ENCODE measurements at regions not wholly inside any gene's neighbourhood (a gene's known extent, or its start where the extent isn't known, plus 50 kb on each side); places are given as distances from the start of the nearest gene placed in this dataset.

DNA sequence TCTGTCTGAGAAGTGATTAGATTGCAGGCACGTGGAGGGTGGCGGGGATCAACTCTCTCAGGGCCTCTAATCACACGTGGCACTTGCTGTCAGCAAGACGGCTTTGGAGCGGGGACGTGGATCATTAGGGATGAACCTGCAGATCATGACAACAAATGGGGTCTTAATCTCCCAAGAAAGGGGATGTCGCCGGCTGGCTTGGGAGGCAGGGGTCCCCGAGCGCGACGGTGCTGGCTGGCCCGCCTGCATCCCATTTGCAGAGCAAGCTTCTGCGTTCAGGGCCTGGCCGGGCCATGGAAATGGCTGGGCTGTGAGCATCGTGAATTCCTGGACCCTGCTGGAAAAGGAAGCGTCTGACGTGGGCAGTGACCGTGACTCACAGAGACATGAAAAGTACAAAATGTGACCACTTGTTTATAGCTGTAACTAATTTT, 85.1 kb upstream of the SHOX start:
- intact Hi-C loops (cut with DNase I) = no loop called here
- H3K4me3 ChIP-seq = no peak overlapping the region
- H3K9me3 ChIP-seq = peaks cover 0 to 4% (median 0%) of the 10 kb centered on the region in 4 donors
- no peaks in the 10 kb centered on the region for H3K36me3 ChIP-seq
- peaks cover 0 to 8% (median 0%) of the 10 kb centered on the region in 3 donors for H3K27me3 ChIP-seq
- H3K4me1 ChIP-seq = no peaks in the 10 kb centered on the region
- TF ChIP-seq POLR2AphosphoS5 (IDR thresholded peaks at IDR 0.05) (no peak), EP300 (IDR thresholded peaks at IDR 0.05) (peak in 1 of 4 donors; percentile 34), POLR2A (IDR thresholded peaks at IDR 0.05) (no peak)
- TF ChIP-seq, protein P1, sequence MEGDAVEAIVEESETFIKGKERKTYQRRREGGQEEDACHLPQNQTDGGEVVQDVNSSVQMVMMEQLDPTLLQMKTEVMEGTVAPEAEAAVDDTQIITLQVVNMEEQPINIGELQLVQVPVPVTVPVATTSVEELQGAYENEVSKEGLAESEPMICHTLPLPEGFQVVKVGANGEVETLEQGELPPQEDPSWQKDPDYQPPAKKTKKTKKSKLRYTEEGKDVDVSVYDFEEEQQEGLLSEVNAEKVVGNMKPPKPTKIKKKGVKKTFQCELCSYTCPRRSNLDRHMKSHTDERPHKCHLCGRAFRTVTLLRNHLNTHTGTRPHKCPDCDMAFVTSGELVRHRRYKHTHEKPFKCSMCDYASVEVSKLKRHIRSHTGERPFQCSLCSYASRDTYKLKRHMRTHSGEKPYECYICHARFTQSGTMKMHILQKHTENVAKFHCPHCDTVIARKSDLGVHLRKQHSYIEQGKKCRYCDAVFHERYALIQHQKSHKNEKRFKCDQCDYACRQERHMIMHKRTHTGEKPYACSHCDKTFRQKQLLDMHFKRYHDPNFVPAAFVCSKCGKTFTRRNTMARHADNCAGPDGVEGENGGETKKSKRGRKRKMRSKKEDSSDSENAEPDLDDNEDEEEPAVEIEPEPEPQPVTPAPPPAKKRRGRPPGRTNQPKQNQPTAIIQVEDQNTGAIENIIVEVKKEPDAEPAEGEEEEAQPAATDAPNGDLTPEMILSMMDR (IDR thresholded peaks at IDR 0.05) = no peak
- DNase-seq = no peak
- 55 to 75% methylated on average over 19 of the region's 19 CpGs for WGBS, 2 donors
- H3K27ac ChIP-seq = no peak overlapping the region

DNA sequence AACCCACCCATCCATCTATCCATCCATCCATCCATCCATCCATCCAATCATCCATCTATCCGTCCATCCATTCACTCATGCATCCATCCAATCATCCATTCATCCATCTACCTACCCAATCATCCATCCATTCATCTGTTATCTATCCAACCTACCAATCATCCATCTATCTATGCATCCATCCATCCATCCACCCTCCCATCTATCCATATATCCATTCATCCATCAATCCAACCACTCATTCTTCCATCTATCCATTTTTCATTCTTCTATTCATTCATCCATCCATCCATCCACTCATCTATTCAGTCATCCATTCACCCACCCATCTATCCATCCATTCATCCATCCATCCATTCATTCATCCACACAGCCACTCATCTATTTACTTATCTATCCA, 80.1 kb upstream of the SHOX start:
- no peaks in the 10 kb centered on the region for H3K4me1 ChIP-seq
- whole genome bisulfite sequencing, 2 donors = 76 to 92% methylated on average over 1 of the region's 1 CpG
- TF ChIP-seq EP300 (IDR thresholded peaks at IDR 0.05) (no peak), POLR2A (IDR thresholded peaks at IDR 0.05) (no peak), POLR2AphosphoS5 (IDR thresholded peaks at IDR 0.05) (no peak)
- TF ChIP-seq, protein P1 (IDR thresholded peaks at IDR 0.05) = no peak

DNA sequence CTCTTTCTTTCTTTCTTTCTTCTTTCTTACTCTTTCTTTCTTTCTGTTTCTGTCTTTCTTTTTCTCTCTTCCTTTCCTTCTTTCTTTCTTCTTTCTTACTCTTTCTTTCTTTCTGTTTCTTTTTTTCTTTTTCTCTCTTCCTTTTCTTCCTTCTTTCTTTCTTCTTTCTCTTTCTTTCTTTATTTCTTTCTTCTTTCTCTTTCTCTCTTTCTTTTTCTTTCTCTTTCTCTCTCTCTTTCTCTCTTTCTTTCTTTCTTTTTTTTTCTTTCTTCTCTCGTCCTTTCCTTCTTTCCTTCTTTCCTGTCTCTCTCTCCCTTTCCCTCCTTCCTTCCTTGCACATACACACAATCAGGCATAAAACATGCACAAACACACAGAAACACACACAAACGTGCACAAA, 79.3 kb upstream of the SHOX start:
- Histone ChIP-seq H3K27ac (no peak overlapping the region), H3K4me1 (no peaks in the 10 kb centered on the region), H3K27me3 (peaks cover 0 to 2% (median 0%) of the 10 kb centered on the region in 3 donors), H3K4me3 (no peak overlapping the region), H3K36me3 (no peaks in the 10 kb centered on the region), H3K9me3 (peaks cover 0 to 4% (median 0%) of the 10 kb centered on the region in 4 donors)
- WGBS, 2 donors = 56 to 75% methylated on average over 2 of the region's 2 CpGs
- no peak for TF ChIP-seq POLR2A (IDR thresholded peaks at IDR 0.05)
- TF ChIP-seq EP300 (IDR thresholded peaks at IDR 0.05) = no peak
- TF ChIP-seq, protein P1 (IDR thresholded peaks at IDR 0.05) = no peak
- TF ChIP-seq POLR2AphosphoS5 (IDR thresholded peaks at IDR 0.05) = no peak
- DNase-seq = no peak
- intact Hi-C loops (cut with DNase I) = no loop called here

More for the DNA sequence above, 80.1 kb upstream of the SHOX start:
- intact Hi-C loops (cut with DNase I) = no loop called here
- Histone ChIP-seq H3K36me3 (no peaks in the 10 kb centered on the region), H3K27me3 (peaks cover 0 to 3% (median 0%) of the 10 kb centered on the region in 3 donors), H3K27ac (no peak overlapping the region), H3K9me3 (peaks cover 0 to 4% (median 0%) of the 10 kb centered on the region in 4 donors), H3K4me3 (no peak overlapping the region)
- no peak for DNase-seq

DNA sequence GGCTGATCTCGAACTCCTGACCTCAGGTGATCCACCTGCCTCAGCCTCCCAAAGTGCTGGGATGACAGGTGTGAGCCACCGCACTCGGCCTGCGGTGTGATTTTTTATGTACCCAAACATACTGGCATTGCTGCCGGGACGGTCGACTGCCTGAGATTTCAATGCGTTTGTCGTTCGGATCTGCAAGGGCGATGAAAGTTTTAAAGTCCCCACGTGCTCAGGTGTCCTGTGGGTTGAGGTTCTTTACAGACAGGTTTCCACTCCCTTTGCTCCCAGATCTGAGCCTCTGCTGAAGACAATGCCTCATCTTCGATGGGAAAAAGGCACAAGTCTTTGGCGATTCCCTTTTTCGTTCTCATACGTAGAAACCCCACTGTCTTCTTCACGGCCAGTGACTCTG, 78.1 kb upstream of the SHOX start:
- Histone ChIP-seq H3K36me3 (no peaks in the 10 kb centered on the region), H3K27ac (no peak overlapping the region), H3K9me3 (no peaks in the 10 kb centered on the region), H3K4me3 (no peak overlapping the region), H3K27me3 (peaks cover 0 to 5% (median 0%) of the 10 kb centered on the region in 3 donors), H3K4me1 (no peaks in the 10 kb centered on the region)
- intact Hi-C loops (cut with DNase I) = no loop called here
- WGBS, 2 donors = 92 to 94% methylated on average over 17 of the region's 17 CpGs
- DNase-seq = no peak
- no peak for TF ChIP-seq POLR2A (IDR thresholded peaks at IDR 0.05)
- no peak for TF ChIP-seq EP300 (IDR thresholded peaks at IDR 0.05)
- TF ChIP-seq POLR2AphosphoS5 (IDR thresholded peaks at IDR 0.05) = no peak
- TF ChIP-seq, protein P1 (IDR thresholded peaks at IDR 0.05) = no peak

DNA sequence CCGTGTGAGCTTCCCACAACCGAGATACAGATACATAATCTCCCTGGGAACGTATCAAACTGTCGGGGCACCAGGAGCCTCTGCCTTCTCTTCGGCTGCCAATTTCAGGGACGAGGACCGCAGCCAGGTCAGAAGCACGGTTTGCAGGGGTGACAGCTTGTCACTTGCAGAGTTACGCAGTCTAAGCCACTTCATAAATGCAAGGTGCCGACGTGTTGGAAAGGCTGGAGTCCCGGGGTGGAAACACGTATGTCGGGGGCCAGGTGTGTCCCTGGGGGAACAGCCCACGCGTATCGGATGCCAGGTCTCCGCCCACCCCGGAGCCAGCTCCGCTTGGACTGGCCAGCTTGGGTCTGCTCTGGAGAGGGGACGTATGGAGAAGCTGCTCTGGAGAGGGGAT, 76.3 kb upstream of the SHOX start:
- no peak for DNase-seq
- no peak overlapping the region for H3K4me3 ChIP-seq
- H3K27ac ChIP-seq = no peak overlapping the region
- no peaks in the 10 kb centered on the region for H3K4me1 ChIP-seq
- 88 to 90% methylated on average over 21 of the region's 21 CpGs for WGBS, 2 donors
- peaks cover 0 to 5% (median 0%) of the 10 kb centered on the region in 3 donors for H3K27me3 ChIP-seq
- intact Hi-C loops (cut with DNase I) = no loop called here
- no peaks in the 10 kb centered on the region for H3K9me3 ChIP-seq
- TF ChIP-seq POLR2A (IDR thresholded peaks at IDR 0.05) = no peak
- TF ChIP-seq POLR2AphosphoS5 (IDR thresholded peaks at IDR 0.05) = no peak
- TF ChIP-seq, protein P1 (IDR thresholded peaks at IDR 0.05) = no peak
- no peak for TF ChIP-seq EP300 (IDR thresholded peaks at IDR 0.05)
- no peaks in the 10 kb centered on the region for H3K36me3 ChIP-seq

All from sigmoid colon (tissue), 6 donors.